GM12878 (cell line): ENCODE measurements at regions not wholly inside any gene's neighbourhood (a gene's known extent, or its start where the extent isn't known, plus 50 kb on each side); places are given as distances from the start of the nearest gene placed in this dataset.
A peak's percentile ranks its signal among the peaks of the same experiment; 100 is the strongest.

Source experiments
- E2F4 ChIP-seq: IDR thresholded peaks from 2 replicates; pipeline ENCODE4 v1.6.1; 2012; ENCODE audit warnings: low read depth, low read length, improper control_type of control experiment
- E2F8 ChIP-seq: fragments of 450-650 bp; IDR thresholded peaks from 2 replicates; pipeline ENCODE4 v1.6.1; 2018; ENCODE audit warnings: mild to moderate bottlenecking, low read depth, moderate library complexity; ENCODE audit not compliant: partially characterized antibody
- FOS ChIP-seq: IDR thresholded peaks from 3 replicates; pipeline ENCODE4 v1.6.1; 2011; ENCODE audit warnings: borderline replicate concordance; ENCODE audit not compliant: insufficient read length; ENCODE audit errors: extremely low read depth
- GATAD2B ChIP-seq: fragments of 450-650 bp; conservative IDR thresholded peaks from 2 replicates; pipeline ENCODE4 v1.6.1; 2017; ENCODE audit warnings: low read depth, mild to moderate bottlenecking, moderate library complexity
- HCFC1 ChIP-seq: fragments of 150-350 bp; IDR thresholded peaks from 2 replicates; pipeline ENCODE4 v1.6.1; 2014; ENCODE audit warnings: low read length
- IKZF2 ChIP-seq, 2 experiments: fragments of 450-650 bp; IDR thresholded peaks; 2 replicates each; pipeline ENCODE4 v1.6.1; 2017; ENCODE audit warnings: mild to moderate bottlenecking in 2 of 2, moderate library complexity in 2 of 2
- KLF5 ChIP-seq: fragments of 450-650 bp; IDR thresholded peaks from 2 replicates; pipeline ENCODE4 v1.6.1; 2014; ENCODE audit warnings: mild to moderate bottlenecking; ENCODE audit not compliant: partially characterized antibody
- MEF2A ChIP-seq: IDR thresholded peaks from 2 replicates; pipeline ENCODE4 v1.6.1; 2011; ENCODE audit warnings: low read depth, mild to moderate bottlenecking, low read length, moderate library complexity; ENCODE audit not compliant: insufficient read depth
- MTA3 ChIP-seq: IDR thresholded peaks from 2 replicates; pipeline ENCODE4 v1.6.1; 2012; ENCODE audit warnings: low read length, inconsistent platforms, borderline replicate concordance
- NFIC ChIP-seq: IDR thresholded peaks from 2 replicates; pipeline ENCODE4 v1.6.1; 2012; ENCODE audit warnings: low read depth, mild to moderate bottlenecking, inconsistent platforms, low read length, moderate library complexity
- NKRF ChIP-seq: fragments of 450-650 bp; conservative IDR thresholded peaks from 2 replicates; pipeline ENCODE4 v1.6.1; 2017; ENCODE audit warnings: mild to moderate bottlenecking, moderate library complexity
- PAX8 ChIP-seq: fragments of 450-650 bp; IDR thresholded peaks from 2 replicates; pipeline ENCODE4 v1.6.1; 2017; ENCODE audit warnings: mild to moderate bottlenecking, moderate library complexity
- POLR2AphosphoS2 ChIP-seq: IDR thresholded peaks from 2 replicates; pipeline ENCODE4 v1.6.1; 2011; ENCODE audit warnings: low read depth, mild to moderate bottlenecking, low read length, improper control_type of control experiment, moderate library complexity
- RCOR1 ChIP-seq: conservative IDR thresholded peaks from 2 replicates; pipeline ENCODE4 v1.6.1; 2012; ENCODE audit warnings: low read depth, low read length, improper control_type of control experiment
- RFX5 ChIP-seq: IDR thresholded peaks from 2 replicates; pipeline ENCODE4 v1.6.1; 2011; ENCODE audit warnings: low read depth, low read length, improper control_type of control experiment
- STAT3 ChIP-seq: IDR thresholded peaks from 2 replicates; pipeline ENCODE4 v1.6.1; 2011; ENCODE audit warnings: low read depth, low read length, improper control_type of control experiment
- TBL1XR1 ChIP-seq: IDR thresholded peaks from 2 replicates; pipeline ENCODE4 v1.6.1; 2012; ENCODE audit warnings: low read depth, low read length, improper control_type of control experiment
- TCF3 ChIP-seq: IDR thresholded peaks from 2 replicates; pipeline ENCODE4 v1.6.1; 2012; ENCODE audit warnings: low read depth, mild to moderate bottlenecking, low read length, borderline replicate concordance; ENCODE audit not compliant: insufficient read depth
- ZBTB40 ChIP-seq: fragments of 450-650 bp; IDR thresholded peaks from 2 replicates; pipeline ENCODE4 v1.6.1; 2016; ENCODE audit warnings: mild to moderate bottlenecking, moderate library complexity, borderline replicate concordance
- ZNF217 ChIP-seq: fragments of 450-650 bp; IDR thresholded peaks from 2 replicates; pipeline ENCODE4 v1.6.1; 2017; ENCODE audit warnings: antibody characterized with exemption, mild to moderate bottlenecking
- ZNF24 ChIP-seq: fragments of 450-650 bp; IDR thresholded peaks from 2 replicates; pipeline ENCODE4 v1.6.1; 2017; ENCODE audit warnings: antibody characterized with exemption, mild to moderate bottlenecking

GRCh38 chr3:159922861-159923312, 65.7 kb upstream of the IL12A start (continued):
- TF ChIP-seq NKRF, result no peak
- TF ChIP-seq ZNF24, result peak; percentile 64; the same call in 1 of the 2 replicates
- no peak for TF ChIP-seq STAT3
- no peak for TF ChIP-seq MTA3
- TF ChIP-seq GATAD2B, result no peak
- no peak for TF ChIP-seq E2F8
- TF ChIP-seq NFIC, result peak; percentile 62; the same call in 1 of the 2 replicates
- TF ChIP-seq ZBTB40, result no peak
- no peak for TF ChIP-seq FOS
- TF ChIP-seq PAX8, result no peak
- no peak for TF ChIP-seq KLF5
- no peak for TF ChIP-seq ZNF217
- TF ChIP-seq E2F4, result no peak
- TF ChIP-seq HCFC1, result no peak
- TF ChIP-seq RCOR1, result no peak
- no peak for TF ChIP-seq TCF3
- 0 out of 2 replicates have a peak, but pooled peaks have one; percentile 33 for TF ChIP-seq MEF2A
- TF ChIP-seq TBL1XR1, result no peak
- TF ChIP-seq RFX5, result no peak
- TF ChIP-seq IKZF2 (IDR thresholded peaks at IDR 0.05), result peak; percentile 84 to 91
- no peak for TF ChIP-seq POLR2AphosphoS2
